ENCODE measurements at regions not wholly inside any gene's neighbourhood (a gene's known extent, or its start where the extent isn't known, plus 50 kb on each side); places are given as distances from the start of the nearest gene placed in this dataset.
A peak's percentile ranks its signal among the peaks of the same experiment; 100 is the strongest.

GRCh38 chr9:96159596-96159995, 142.4 kb downstream of the HSD17B3 start:
- Histone ChIP-seq H3K4ac (replicated peaks; ENCODE audit: insufficient read length, low read depth, low read length) (no peak overlapping the region), H3K79me2 (ENCODE audit: control insufficient read depth in 1 of 2, insufficient read depth in 2 of 2, low read length in 2 of 2) (no peaks in the 10 kb centered on the region), H3K27ac (ENCODE audit: low read depth, low read length) (no peak overlapping the region), H2AK5ac (ENCODE audit: low read depth, low read length) (no peak overlapping the region), H2AFZ (ENCODE audit: low read length) (no peak overlapping the region), H2BK20ac (ENCODE audit: low read length) (no peak overlapping the region), H4K20me1 (replicated peaks in 1 of 2; ENCODE audit: control insufficient read depth in 1 of 2, insufficient read depth in 2 of 2, low read length in 2 of 2) (peaks cover 0 to 4% of the 10 kb centered on the region in 2 experiments), H3K14ac (ENCODE audit: insufficient read length) (no peak overlapping the region), H2BK12ac (ENCODE audit: low read depth, low read length) (no peak overlapping the region), H3K4me1 (replicated peaks in 1 of 4; ENCODE audit: control insufficient read depth in 3 of 4, insufficient read depth in 4 of 4, low read length in 3 of 4) (no peaks in the 10 kb centered on the region; a peak in 3 of 7 replicates), H4K5ac (ENCODE audit: insufficient read length, low read depth, low read length) (no peak overlapping the region), H3K79me1 (ENCODE audit: low read depth, low read length) (no peaks in the 10 kb centered on the region), H4K8ac (ENCODE audit: extremely low read depth, insufficient read depth, low read length) (no peak overlapping the region), H3K23ac (ENCODE audit: insufficient read length) (no peak overlapping the region), H3K27me3 (replicated peaks in 1 of 4; ENCODE audit: control insufficient read depth in 3 of 4, extremely low read depth in 1 of 4, insufficient read depth in 3 of 4, low read length in 3 of 4) (no peaks in the 10 kb centered on the region; a peak in 1 of 7 replicates), H2BK5ac (ENCODE audit: low read depth, low read length) (no peak overlapping the region), H2BK120ac (replicated peaks; ENCODE audit: low read depth, low read length) (no peak overlapping the region), H4K91ac (replicated peaks; ENCODE audit: insufficient read length, low read length) (no peak overlapping the region), H3K9ac (replicated peaks in 1 of 4; ENCODE audit: extremely low read depth in 1 of 4, low read depth in 3 of 4, low read length in 3 of 4) (no peak overlapping the region), H3K56ac (replicated peaks; ENCODE audit: insufficient read length, low read depth, low read length) (no peak overlapping the region), H3K4me2 (ENCODE audit: insufficient read depth in 1 of 2, low read depth in 2 of 2, low read length in 2 of 2) (no peak overlapping the region), H3K18ac (ENCODE audit: extremely low read depth, low read length) (no peak overlapping the region), H2BK15ac (ENCODE audit: low read length) (0 out of 2 replicates have a peak overlapping the region, but pooled peaks have one; percentile 10), H3K23me2 (ENCODE audit: low read depth, low read length) (peaks cover 6% of the 10 kb centered on the region; the same call in 1 of the 2 replicates), H3K9me3 (ENCODE audit: insufficient read depth in 2 of 2, low read depth in 1 of 2, low read length in 1 of 2) (no peaks in the 10 kb centered on the region), H3K4me3 (ENCODE audit: extremely low read depth in 1 of 4, insufficient read depth in 2 of 4, low read depth in 3 of 4, low read length in 4 of 4) (no peak overlapping the region), H3K36me3 (ENCODE audit: control insufficient read depth in 2 of 4, insufficient read depth in 4 of 4, low read length in 3 of 4) (no peaks in the 10 kb centered on the region)
- CTCF ChIA-PET (ENCODE audit: partially characterized antibody) = interaction anchor here (0.6 to 1.6 kb wide), 3 partner anchors 15 to 133 kb away, joined by 3 to 7 read pairs (median 6); no protein-coding TSS in a partner anchor
- WGBS, 2 experiments (ENCODE audit: extremely low coverage in 1 of 2, insufficient coverage in 1 of 2, insufficient read length in 1 of 2, insufficient replicate concordance in 2 of 2, low coverage in 1 of 2, low lambda C conversion rate in 2 of 2, missing lambda C conversion rate in 1 of 2) = 79% methylated on average over 4 of the region's 4 CpGs; no CpG with 5 or more reads in 1 of the 2 experiments
- POLR2A ChIA-PET (ENCODE audit: partially characterized antibody) = interaction anchor here (0.5 kb wide), 1 partner anchor 816 kb away, joined by 4 read pairs; no protein-coding TSS in a partner anchor
- no peak for TF ChIP-seq PHF8 (conservative IDR thresholded peaks at IDR 0.05; ENCODE audit: low read depth, low read length)
- TF ChIP-seq NANOG (IDR thresholded peaks at IDR 0.05; ENCODE audit: insufficient read depth, low read depth, low read length, poor library complexity, severe bottlenecking) = no peak
- TF ChIP-seq BRCA1 (IDR thresholded peaks at IDR 0.05; ENCODE audit: low read depth, low read length) = no peak
- TF ChIP-seq MAX (IDR thresholded peaks at IDR 0.05) = no peak
- no peak for TF ChIP-seq TEAD4 (IDR thresholded peaks at IDR 0.05; ENCODE audit: low read depth, low read length)
- TF ChIP-seq RXRA (IDR thresholded peaks at IDR 0.05; ENCODE audit: insufficient read depth, low read depth, low read length) = no peak
- TF ChIP-seq JUND (IDR thresholded peaks at IDR 0.05; ENCODE audit: low read length) = no peak
- TF ChIP-seq BACH1 (IDR thresholded peaks at IDR 0.05; ENCODE audit: low read length) = no peak
- no peak for TF ChIP-seq TAF1 (IDR thresholded peaks at IDR 0.05; ENCODE audit: low read depth, low read length)
- no peak for TF ChIP-seq TCF12 (IDR thresholded peaks at IDR 0.05; ENCODE audit: low read depth, low read length)
- no peak for TF ChIP-seq FOSL1 (IDR thresholded peaks at IDR 0.05; ENCODE audit: insufficient read depth, low read depth, low read length)
- TF ChIP-seq RBBP5 (IDR thresholded peaks at IDR 0.05; ENCODE audit: borderline replicate concordance, low read depth, low read length) = no peak
- FAIRE-seq (no peak), DNase-seq (ENCODE audit: low read depth in 1 of 2, low spot score in 2 of 2) (no peak)
